CD1c-positive myeloid dendritic cell (primary cell): ENCODE measurements at regions not wholly inside any gene's neighbourhood (a gene's known extent, or its start where the extent isn't known, plus 50 kb on each side); places are given as distances from the start of the nearest gene placed in this dataset.
"Not testable (repeated sequence)": the region's sequence is repeated elsewhere in the genome, so short reads cannot be mapped to it uniquely, and the experiment has no call there.

ENCODE experiments used
- DNase-seq: peaks from one replicate; pipeline ENCODE4 v3.0.0-alpha.2; 2016; ENCODE audit errors: extremely low spot score

- DNase-seq = peak; percentile 62
Measured at GRCh38 chr12:59149995-59150642, 229.8 kb upstream of the LRIG3 start.

DNA sequence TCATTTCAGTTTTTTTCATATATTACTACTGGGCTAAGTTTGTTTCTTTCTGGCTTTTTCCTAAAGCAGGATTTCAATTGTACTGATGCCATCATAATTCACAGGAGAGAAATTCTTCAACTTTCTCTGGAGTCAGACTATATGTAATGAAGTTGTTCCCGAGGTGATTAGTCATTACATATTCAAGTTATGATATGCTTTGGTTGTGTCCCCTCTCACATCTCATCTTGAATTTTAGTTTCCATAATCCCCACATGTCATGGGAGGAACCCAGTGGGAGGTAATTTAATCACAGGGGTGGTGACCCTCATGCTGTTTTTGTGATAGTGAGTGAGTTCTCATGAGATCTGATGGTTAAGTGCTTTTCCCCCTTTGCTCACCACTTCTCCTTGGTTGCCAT, 227.5 kb upstream of the LRIG3 start:
- no peak for DNase-seq

DNA sequence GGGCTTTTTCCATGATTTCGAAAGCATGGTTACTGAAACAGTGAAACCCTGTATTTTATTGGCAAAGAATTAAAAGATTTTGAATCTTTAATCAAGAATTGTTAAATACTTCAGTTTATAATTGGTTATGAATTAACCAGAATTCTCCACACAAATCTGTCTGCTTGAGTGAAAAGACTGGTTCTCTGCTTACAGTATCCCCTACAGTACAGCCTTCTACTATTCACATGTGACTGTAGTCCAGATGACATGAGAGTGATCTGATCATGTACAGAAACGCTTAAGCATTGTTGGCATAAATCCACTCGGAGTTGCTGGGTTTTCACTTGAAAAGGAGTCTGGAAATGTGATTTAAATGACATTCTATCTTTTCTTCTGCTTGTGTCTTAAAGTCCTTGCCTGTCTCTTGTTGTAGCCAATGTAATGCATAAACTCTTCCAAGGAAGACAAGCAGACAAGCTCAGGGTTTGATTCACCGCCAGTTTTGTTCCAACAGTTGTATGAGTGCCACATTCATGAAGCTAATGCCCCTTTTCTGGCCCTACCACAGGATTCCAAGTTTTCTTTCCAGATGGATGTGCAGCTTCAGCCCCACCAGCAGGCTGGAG, 222.0 kb upstream of the LRIG3 start:
- DNase-seq = no peak

- no peak for DNase-seq
Measured at GRCh38 chr12:59134750-59135149, 214.4 kb upstream of the LRIG3 start.

DNA sequence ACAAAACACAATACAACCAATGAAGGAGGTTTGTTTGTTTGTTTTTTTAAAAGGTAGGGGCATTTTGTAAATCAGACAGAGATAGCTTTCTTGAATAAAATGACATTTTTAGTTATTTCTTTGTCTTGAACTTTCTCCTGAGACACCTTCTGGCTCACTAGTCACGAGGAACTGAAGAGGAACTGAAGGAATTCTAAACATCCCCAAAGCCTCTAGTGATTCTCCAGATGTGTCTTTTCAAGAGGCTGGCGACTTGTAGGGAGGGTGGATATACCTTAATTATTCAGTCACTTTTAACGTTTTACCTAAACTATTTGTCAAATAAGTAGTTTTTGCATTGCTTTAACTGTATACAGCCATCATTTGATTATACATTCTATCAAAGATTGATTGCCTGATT, 211.2 kb upstream of the LRIG3 start:
- DNase-seq = no peak

- no peak for DNase-seq
Measured at GRCh38 chr12:59122784-59123183, 202.5 kb upstream of the LRIG3 start.

- DNase-seq = no peak
Measured at GRCh38 chr12:59121451-59121850, 201.1 kb upstream of the LRIG3 start.

- no peak for DNase-seq
Measured at GRCh38 chr12:59119676-59120075, 199.4 kb upstream of the LRIG3 start.

- no peak for DNase-seq
Measured at GRCh38 chr12:59118356-59118755, 198.1 kb upstream of the LRIG3 start.

DNA sequence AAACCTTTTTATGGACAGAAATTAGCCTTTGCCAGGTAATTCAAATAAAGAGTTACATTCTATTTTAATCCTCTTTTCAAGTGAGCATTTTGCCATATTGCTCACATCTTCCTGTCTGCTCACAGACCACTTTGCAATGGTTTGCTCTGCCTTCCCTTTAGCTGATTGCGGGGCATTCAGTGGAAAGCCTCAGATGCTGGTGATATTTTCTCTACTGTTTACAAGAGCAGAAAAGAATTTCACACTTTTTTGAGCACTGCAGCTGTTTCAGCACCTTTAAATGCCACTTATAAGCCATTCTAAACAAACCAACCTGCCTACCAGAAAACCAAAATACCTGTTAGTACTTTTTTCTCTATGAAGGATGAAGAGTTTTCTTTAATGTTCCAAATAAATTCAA, 195.7 kb upstream of the LRIG3 start:
- no peak for DNase-seq

DNA sequence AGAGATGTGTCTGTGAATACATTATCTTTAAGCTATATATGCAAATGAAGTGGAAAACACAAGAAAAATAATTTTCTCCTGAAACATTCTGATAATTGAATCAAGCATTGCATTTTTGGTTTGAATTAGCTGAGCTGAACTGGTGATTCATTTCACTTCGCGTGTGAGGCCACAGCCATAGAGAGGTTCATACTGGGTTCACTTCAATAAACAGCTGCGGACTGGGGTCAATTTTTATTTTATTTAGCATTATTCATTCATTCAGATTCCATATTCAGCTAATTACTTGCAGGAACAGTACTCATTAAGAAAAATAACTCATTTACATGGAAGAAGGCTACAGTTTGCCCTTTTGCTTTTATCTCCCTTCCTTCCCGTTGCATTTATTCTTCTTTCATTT, 195.2 kb upstream of the LRIG3 start:
- DNase-seq = no peak

DNA sequence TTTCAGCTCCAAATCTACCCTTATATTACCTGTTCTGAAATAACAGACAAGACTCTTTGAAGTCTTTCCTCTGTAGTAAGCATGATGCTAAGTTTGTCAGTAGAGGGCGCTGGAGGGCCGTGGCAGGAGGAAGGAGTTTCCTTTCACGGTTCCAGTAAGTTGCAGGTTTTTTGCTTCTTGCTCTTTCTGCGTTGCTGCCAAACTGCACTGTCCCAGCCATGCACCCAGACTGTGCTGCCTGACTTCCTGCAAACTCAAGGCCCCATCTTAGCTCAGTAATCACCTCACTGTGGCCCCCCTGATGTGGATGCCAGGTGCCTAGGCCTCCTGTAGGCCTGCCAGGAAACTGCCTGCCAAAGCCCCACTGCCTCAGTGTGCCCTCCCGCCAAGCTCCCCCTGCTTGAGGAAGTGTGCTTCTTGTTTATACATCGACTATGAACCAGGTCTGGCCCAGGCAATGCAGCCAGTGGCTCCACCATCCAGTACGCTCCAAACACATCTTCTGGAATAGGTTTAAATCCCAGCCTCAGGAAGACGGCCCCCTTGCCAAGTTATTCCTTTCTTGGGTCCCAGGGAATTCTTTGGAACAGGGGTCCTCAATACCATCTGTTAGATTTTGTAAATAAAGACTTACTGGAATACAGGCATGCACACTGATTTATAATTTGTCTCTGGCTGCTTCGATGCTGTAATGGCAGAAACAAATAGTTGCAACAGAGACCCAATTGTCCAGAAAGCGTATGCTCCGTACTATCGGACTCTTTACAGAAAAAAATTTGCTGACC, 193.7 kb upstream of the LRIG3 start:
- peak; percentile 56 for DNase-seq

DNA sequence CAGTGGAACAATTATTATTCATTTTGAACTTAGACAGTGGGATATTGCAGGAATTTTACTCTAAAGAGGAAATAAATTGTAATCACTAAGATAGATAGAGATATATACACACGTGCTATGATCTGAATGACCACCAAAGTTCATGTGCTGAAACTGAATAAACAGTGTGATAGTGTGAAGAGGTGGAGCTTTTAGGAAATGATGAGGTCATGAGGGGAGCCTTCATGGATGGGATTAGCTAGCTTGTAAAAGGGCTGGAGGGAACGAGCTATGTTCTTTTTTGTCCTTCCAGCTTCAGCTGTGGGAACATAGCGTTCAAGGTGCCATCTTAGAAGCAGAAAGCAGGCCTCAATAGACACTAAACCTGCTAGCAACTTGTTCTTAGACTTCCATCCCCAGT, 191.5 kb upstream of the LRIG3 start:
- DNase-seq = no peak

DNA sequence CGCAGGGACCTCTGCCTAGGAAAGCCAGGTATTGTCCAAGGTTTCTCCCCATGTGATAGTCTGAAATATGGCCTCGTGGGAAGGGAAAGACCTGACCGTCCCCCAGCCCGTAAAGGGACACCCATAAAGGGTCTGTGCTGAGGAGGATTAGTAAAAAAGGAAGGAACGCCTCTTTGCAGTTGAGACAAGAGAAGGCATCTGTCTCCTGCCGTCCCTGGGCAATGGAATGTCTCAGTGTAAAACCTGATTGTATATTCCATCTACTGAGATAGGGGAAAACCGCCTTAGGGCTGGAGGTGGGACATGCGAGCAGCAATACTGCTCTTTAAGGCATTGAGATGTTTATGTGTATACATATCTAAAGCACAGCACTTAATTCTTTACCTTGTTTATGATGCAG, 188.2 kb upstream of the LRIG3 start:
- not testable (repeated sequence) for DNase-seq

DNA sequence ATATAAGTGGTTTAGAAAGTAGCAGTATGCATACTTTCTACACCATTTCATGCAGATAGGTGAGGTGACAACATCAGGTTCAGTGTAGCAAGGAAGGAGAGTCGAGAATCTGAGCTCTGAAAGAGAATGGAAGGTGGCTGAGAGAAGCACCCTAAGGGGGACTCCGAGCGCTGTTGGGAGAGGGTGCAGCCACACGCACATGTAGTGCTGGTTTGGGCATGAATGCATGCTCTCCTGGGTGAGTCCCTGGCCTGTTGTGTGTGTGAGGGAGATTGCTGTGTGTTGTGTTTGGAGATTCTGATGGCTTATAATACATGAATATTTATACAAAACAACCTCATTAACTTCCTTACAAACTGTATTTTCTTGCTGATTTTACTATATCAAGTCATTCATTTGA, 180.3 kb upstream of the LRIG3 start:
- no peak for DNase-seq

GRCh38 chr12:59097876-59098275, 177.6 kb upstream of the LRIG3 start:
- DNase-seq = no peak

DNA sequence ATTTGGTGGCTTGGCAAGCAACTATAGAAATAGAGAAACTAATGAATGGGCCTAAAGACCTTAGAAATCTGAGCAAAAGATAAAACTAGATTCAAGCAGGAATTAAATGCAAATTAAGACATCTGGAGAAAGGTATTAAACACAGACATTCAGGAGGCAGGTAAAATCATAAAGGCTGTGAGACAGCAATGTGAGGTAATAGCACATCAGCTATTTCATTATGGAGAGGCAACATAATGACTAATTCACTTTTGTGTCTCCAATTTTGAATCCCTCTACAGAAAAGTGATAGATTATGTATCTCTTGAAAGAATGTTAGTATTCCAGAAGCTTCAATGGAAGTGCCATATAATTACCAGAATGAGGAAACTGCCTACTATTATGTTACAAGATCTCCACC, 175.9 kb upstream of the LRIG3 start:
- DNase-seq = no peak

DNA sequence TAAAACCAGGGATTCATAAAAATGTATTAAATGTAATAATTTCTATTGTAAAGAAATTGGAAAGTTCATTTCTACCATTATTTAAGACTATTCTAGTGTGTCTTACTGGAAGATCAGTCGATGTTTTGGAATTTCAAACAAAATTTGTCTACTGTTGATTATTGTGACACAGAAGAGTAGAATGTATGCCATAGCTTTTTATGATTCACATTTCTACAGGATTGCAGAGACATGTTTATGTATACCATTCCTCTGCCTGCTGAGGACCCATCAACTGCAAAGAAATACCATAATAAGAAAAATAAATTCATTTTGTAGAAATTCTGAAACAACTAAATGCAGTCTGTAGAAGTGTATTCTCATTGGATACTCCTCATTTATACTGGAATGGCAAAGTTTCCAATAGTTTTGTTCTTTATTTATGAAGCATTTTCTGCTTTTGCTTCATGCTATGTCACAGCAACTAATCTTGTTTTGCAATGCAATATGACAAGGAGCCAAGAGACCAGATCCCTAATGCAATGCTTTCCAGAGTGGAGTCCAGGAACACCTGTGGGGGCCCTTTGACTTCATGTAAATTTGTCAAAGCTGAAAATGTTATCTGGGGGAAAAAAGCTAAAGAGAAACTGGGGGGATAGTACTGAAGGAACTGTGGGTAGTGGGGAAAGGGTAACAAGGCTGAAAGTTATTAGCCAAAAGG, 172.9 kb upstream of the LRIG3 start:
- DNase-seq = no peak

GRCh38 chr12:59088673-59089072, 168.4 kb upstream of the LRIG3 start:
- no peak for DNase-seq

DNA sequence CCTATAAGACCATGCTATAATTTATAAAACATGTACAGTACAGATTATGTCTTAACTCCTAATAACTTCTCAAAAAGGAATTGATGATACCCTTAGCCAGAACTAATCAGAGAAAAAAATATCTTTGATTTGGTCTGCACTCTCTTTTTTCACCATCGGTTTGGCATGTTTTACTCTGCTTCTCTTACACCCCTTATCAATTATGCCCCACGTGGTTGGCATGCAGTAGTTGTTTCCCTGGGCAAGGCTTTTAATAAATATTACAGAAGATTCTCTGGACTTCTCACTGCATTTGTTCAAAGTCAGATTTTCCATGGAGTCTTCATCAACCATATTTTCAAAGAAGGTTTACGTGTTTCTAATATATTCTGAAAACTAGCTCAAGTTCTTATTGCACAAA, 167.4 kb upstream of the LRIG3 start:
- DNase-seq = no peak

DNA sequence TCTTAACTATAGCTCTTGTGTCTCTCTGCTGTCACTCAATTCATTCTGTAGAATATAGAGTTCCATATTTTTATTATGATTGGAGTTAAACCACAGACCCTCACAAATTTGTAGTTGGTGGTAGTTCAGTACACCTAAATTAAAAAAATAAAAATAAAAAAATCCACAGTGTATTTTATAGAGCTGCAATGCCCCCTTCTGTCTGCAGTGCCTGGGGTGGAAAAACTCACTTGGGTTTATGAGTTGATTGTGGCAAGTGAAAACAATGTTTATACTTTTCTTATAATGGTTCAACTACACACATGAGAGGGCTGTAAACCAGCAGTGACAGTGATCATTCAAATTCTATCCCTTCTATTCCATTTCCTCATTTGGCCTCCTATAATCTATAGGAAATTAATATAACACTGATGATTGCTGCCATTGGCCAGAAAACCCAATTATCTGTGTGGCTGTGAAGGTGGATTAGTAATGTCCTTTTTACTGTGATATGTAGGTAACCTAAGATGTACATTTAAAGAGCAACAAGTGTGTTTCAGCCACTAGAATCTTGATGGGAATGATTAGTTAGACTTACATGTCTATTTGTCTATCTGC, 166.9 kb upstream of the LRIG3 start:
- DNase-seq = no peak

DNA sequence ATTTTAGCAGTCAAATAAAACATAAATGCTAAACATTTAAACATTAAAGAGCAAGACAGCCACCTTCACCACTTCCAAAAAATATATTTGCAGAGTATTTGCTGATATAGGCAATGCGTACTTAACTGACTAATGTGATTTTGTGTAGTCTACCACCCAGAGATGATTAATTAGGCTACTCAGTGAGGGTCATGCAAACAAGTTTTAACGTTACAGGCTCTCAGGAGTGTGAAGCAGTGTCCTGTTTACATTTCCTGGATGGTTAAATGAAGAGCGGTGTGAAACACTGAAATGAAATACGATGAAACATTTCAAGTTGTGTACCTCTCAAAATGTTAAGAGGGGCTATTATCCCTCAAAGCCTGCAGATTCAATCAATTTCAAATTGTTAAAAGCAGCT, 165.8 kb upstream of the LRIG3 start:
- no peak for DNase-seq
